ENCODE measurements at regions not wholly inside any gene's neighbourhood (a gene's known extent, or its start where the extent isn't known, plus 50 kb on each side); places are given as distances from the start of the nearest gene placed in this dataset.

GRCh38 chrX:149296092-149296491, 209.0 kb downstream of the IDS start:
- no peak for DNase-seq
- no peak overlapping the region for H3K4me3 ChIP-seq
- H3K4me1 ChIP-seq, result no peaks in the 10 kb centered on the region
- H3K9me3 ChIP-seq, result no peaks in the 10 kb centered on the region
- no peaks in the 10 kb centered on the region for H3K36me3 ChIP-seq
- H3K9ac ChIP-seq (ENCODE audit: low read depth in 2 of 2, low read length in 2 of 2), result no peak overlapping the region
- no peaks in the 10 kb centered on the region for H3K27me3 ChIP-seq
- H3K27ac ChIP-seq, result no peak overlapping the region
- no peak for TF ChIP-seq CTCF (IDR thresholded peaks at IDR 0.05)
- intact Hi-C loops (cut with DNase I), result no loop called here

- H3K27me3 ChIP-seq, result no peaks in the 10 kb centered on the region
- H3K36me3 ChIP-seq, result no peaks in the 10 kb centered on the region
- no peaks in the 10 kb centered on the region for H3K4me1 ChIP-seq
- H3K9ac ChIP-seq (ENCODE audit: low read depth in 2 of 2, low read length in 2 of 2), result no peak overlapping the region
- intact Hi-C loops (cut with DNase I), result loop anchor here (5.0 kb wide), 1 partner anchor 1235 kb away; no protein-coding TSS in a partner anchor
- no peak overlapping the region for H3K4me3 ChIP-seq
- peak; percentile 56 for TF ChIP-seq CTCF (IDR thresholded peaks at IDR 0.05)
- H3K27ac ChIP-seq, result no peak overlapping the region
- H3K9me3 ChIP-seq, result no peaks in the 10 kb centered on the region
- DNase-seq, result peak; percentile 25
Observed at GRCh38 chrX:149286940-149287349, 218.2 kb downstream of the IDS start.

- TF ChIP-seq CTCF (IDR thresholded peaks at IDR 0.05), result no peak
- no peaks in the 10 kb centered on the region for H3K27me3 ChIP-seq
- no peaks in the 10 kb centered on the region for H3K9me3 ChIP-seq
- no peak overlapping the region for H3K9ac ChIP-seq (ENCODE audit: low read depth in 2 of 2, low read length in 2 of 2)
- no peak overlapping the region for H3K27ac ChIP-seq
- H3K4me3 ChIP-seq, result no peak overlapping the region
- no peak for DNase-seq
- no peaks in the 10 kb centered on the region for H3K4me1 ChIP-seq
- intact Hi-C loops (cut with DNase I), result loop anchor here (5.0 kb wide), 1 partner anchor 1232 kb away; no protein-coding TSS in a partner anchor
- H3K36me3 ChIP-seq, result no peaks in the 10 kb centered on the region
Observed at GRCh38 chrX:149284616-149285015, 220.5 kb downstream of the IDS start.

- no peak for TF ChIP-seq CTCF (IDR thresholded peaks at IDR 0.05)
- intact Hi-C loops (cut with DNase I), result no loop called here
- Histone ChIP-seq H3K36me3 (no peaks in the 10 kb centered on the region), H3K4me1 (no peaks in the 10 kb centered on the region), H3K27me3 (no peaks in the 10 kb centered on the region), H3K9ac (ENCODE audit: low read depth in 2 of 2, low read length in 2 of 2) (no peak overlapping the region), H3K9me3 (no peaks in the 10 kb centered on the region), H3K4me3 (no peak overlapping the region), H3K27ac (no peak overlapping the region)
- no peak for DNase-seq
Observed at GRCh38 chrX:149283853-149284252, 221.3 kb downstream of the IDS start.

- no peak for DNase-seq
- no peaks in the 10 kb centered on the region for H3K27me3 ChIP-seq
- H3K27ac ChIP-seq, result no peak overlapping the region
- intact Hi-C loops (cut with DNase I), result no loop called here
- no peak overlapping the region for H3K4me3 ChIP-seq
- no peaks in the 10 kb centered on the region for H3K9me3 ChIP-seq
- no peaks in the 10 kb centered on the region for H3K4me1 ChIP-seq
- no peaks in the 10 kb centered on the region for H3K36me3 ChIP-seq
- H3K9ac ChIP-seq (ENCODE audit: low read depth in 2 of 2, low read length in 2 of 2), result no peak overlapping the region
- no peak for TF ChIP-seq CTCF (IDR thresholded peaks at IDR 0.05)
Observed at GRCh38 chrX:149282909-149283308, 222.2 kb downstream of the IDS start.

- H3K9me3 ChIP-seq, result no peaks in the 10 kb centered on the region
- H3K4me3 ChIP-seq, result no peak overlapping the region
- no peaks in the 10 kb centered on the region for H3K27me3 ChIP-seq
- no peaks in the 10 kb centered on the region for H3K36me3 ChIP-seq
- no peak for TF ChIP-seq CTCF (IDR thresholded peaks at IDR 0.05)
- no peaks in the 10 kb centered on the region for H3K4me1 ChIP-seq
- no peak overlapping the region for H3K27ac ChIP-seq
- no peak overlapping the region for H3K9ac ChIP-seq (ENCODE audit: low read depth in 2 of 2, low read length in 2 of 2)
- DNase-seq, result no peak
- intact Hi-C loops (cut with DNase I), result no loop called here
Observed at GRCh38 chrX:149280011-149280410, 225.1 kb downstream of the IDS start.
